SK-N-MC (cell line): ENCODE measurements at regions not wholly inside any gene's neighbourhood (a gene's known extent, or its start where the extent isn't known, plus 50 kb on each side); places are given as distances from the start of the nearest gene placed in this dataset.

Experiments used
- EZH2 ChIP-seq: fragments of 200-600 bp; sonication (generic); IDR thresholded peaks from one replicate; pipeline ENCODE4 v1.6.1; 2017; ENCODE audit warnings: antibody characterized with exemption
- POLR2AphosphoS5 ChIP-seq: IDR thresholded peaks from 2 replicates; pipeline ENCODE4 v1.6.1; 2012; ENCODE audit warnings: mild to moderate bottlenecking, low read depth, low read length, borderline replicate concordance

- TF ChIP-seq EZH2 (no peak), POLR2AphosphoS5 (no peak)
Measured at GRCh38 chr4:15348695-15349094, 79.1 kb upstream of the C1QTNF7 start.
